ENCODE measurements at regions not wholly inside any gene's neighbourhood (a gene's known extent, or its start where the extent isn't known, plus 50 kb on each side); places are given as distances from the start of the nearest gene placed in this dataset.

DNA sequence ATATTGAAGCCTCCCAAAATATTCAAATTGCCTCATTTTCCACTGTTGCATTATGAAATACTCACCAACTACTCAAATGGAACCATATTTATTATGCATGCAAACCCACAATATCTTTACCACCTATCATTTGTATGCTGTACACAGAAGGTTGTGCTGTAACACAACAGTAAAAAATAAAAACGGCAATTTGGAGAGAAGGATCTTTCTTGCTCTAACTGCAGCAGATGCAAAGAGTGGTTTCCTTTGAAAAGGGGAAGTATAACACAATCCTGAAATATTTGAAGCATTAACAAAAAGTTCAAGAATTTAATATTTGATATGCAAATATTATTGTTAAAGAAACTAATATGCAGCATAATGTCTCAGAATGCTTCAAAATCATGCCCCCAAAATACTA, 244.5 kb upstream of the SUCLG2 start:
- no peak for DNase-seq
- Histone ChIP-seq H3K4me1 (no peaks in the 10 kb centered on the region), H3K36me3 (no peaks in the 10 kb centered on the region), H3K27ac (no peak overlapping the region), H3K9me3 (no peaks in the 10 kb centered on the region), H3K9ac (ENCODE audit: low read depth in 2 of 2, low read length in 2 of 2) (no peak overlapping the region), H3K27me3 (no peaks in the 10 kb centered on the region), H3K4me3 (no peak overlapping the region)
- no peak for TF ChIP-seq CTCF (IDR thresholded peaks at IDR 0.05)
- intact Hi-C loops (cut with DNase I), result no loop called here

- no peak overlapping the region for H3K27ac ChIP-seq
- DNase-seq, result no peak
- H3K9me3 ChIP-seq, result no peaks in the 10 kb centered on the region
- H3K27me3 ChIP-seq, result no peaks in the 10 kb centered on the region
- TF ChIP-seq CTCF (IDR thresholded peaks at IDR 0.05), result no peak
- H3K4me1 ChIP-seq, result no peaks in the 10 kb centered on the region
- intact Hi-C loops (cut with DNase I), result no loop called here
- no peak overlapping the region for H3K9ac ChIP-seq (ENCODE audit: low read depth in 2 of 2, low read length in 2 of 2)
- H3K4me3 ChIP-seq, result no peak overlapping the region
- no peaks in the 10 kb centered on the region for H3K36me3 ChIP-seq
These were observed 243.2 kb upstream of the SUCLG2 start for GRCh38 chr3:67897351-67898336.

DNA sequence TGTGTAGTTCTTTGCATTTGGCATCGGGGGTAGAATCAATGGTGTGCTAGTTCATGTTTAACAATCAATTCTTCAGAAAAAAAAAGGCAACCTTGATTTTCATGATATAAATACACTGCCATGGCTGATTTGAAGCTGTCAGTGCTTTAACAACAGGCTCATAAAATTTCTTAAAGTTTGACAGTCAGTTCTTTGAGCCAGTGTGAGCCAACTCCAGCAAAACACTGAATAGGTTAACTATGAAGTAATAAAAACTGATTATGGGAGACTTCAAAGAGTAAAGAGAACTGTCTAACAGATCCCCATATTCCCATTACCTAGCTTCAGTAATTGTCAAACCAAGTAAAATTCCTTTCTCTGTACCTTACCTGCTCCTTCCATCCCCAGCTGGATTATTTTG, 241.7 kb upstream of the SUCLG2 start:
- no peak overlapping the region for H3K27ac ChIP-seq
- no peaks in the 10 kb centered on the region for H3K27me3 ChIP-seq
- H3K9me3 ChIP-seq, result no peaks in the 10 kb centered on the region
- H3K9ac ChIP-seq (ENCODE audit: low read depth in 2 of 2, low read length in 2 of 2), result no peak overlapping the region
- H3K36me3 ChIP-seq, result no peaks in the 10 kb centered on the region
- TF ChIP-seq CTCF (IDR thresholded peaks at IDR 0.05), result no peak
- H3K4me3 ChIP-seq, result no peak overlapping the region
- intact Hi-C loops (cut with DNase I), result no loop called here
- no peaks in the 10 kb centered on the region for H3K4me1 ChIP-seq
- no peak for DNase-seq

DNA sequence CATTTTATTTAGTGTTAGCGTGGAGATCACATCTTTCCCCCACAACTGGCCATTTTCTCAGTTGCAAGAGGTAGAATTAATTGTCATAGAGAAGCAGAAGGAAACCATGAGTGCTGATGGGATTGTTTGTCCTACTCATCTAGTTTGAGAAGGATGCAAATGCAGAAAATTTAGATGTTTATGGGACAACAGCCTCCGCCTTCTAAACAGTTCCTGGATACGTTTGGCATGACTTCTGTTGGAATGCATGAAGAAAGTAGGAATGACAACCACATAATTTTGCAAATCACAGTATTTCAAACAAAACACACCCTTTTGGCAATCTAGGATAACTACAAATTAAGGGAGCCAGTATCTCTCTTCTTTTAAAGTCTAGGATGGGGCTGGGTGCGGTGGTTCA, 240.1 kb upstream of the SUCLG2 start:
- no peaks in the 10 kb centered on the region for H3K36me3 ChIP-seq
- no peaks in the 10 kb centered on the region for H3K4me1 ChIP-seq
- intact Hi-C loops (cut with DNase I), result no loop called here
- no peak for DNase-seq
- no peak overlapping the region for H3K9ac ChIP-seq (ENCODE audit: low read depth in 2 of 2, low read length in 2 of 2)
- no peak for TF ChIP-seq CTCF (IDR thresholded peaks at IDR 0.05)
- H3K4me3 ChIP-seq, result no peak overlapping the region
- no peaks in the 10 kb centered on the region for H3K9me3 ChIP-seq
- no peak overlapping the region for H3K27ac ChIP-seq
- H3K27me3 ChIP-seq, result no peaks in the 10 kb centered on the region

DNA sequence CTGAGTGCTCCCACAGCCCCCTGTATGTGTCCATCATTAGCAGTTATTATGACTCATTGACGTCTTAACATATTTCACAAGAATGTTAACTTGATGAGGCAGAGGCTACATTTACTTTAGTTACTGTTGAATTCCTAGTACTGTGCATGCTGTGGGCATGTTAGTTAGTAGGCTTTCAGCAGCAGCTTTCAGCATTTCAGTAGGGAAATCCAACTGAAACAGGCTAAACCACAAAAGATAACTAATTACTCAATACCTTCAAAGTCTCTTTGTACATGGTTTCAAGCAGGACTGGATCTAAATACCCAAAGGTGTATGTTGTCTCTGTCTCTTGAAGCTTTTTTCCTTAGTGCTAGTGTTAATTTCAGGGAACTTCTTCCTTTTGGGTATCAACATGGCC, 229.9 kb upstream of the SUCLG2 start:
- intact Hi-C loops (cut with DNase I), result no loop called here
- Histone ChIP-seq H3K36me3 (no peaks in the 10 kb centered on the region), H3K4me1 (no peaks in the 10 kb centered on the region), H3K27me3 (no peaks in the 10 kb centered on the region), H3K4me3 (no peak overlapping the region), H3K9me3 (no peaks in the 10 kb centered on the region), H3K9ac (ENCODE audit: low read depth in 2 of 2, low read length in 2 of 2) (no peak overlapping the region), H3K27ac (no peak overlapping the region)
- DNase-seq, result no peak
- no peak for TF ChIP-seq CTCF (IDR thresholded peaks at IDR 0.05)

Data from colonic mucosa (tissue), 4 donors.